HG02970 (cell line): ENCODE measurements at regions not wholly inside any gene's neighbourhood (a gene's known extent, or its start where the extent isn't known, plus 50 kb on each side); places are given as distances from the start of the nearest gene placed in this dataset.
"Not testable (repeated sequence)": the region's sequence is repeated elsewhere in the genome, so short reads cannot be mapped to it uniquely, and the experiment has no call there.

Source experiments
- ATAC-seq: cut with Tn5 transposase; IDR thresholded peaks from one replicate; pipeline ENCODE4 v1.9.1; 2021; ENCODE audit warnings: mild to moderate bottlenecking, moderate library complexity, moderate number of reproducible peaks; ENCODE audit not compliant: unreplicated experiment, low FRiP score

GRCh38 chr11:86149792-86150191 is 80.9 kb upstream of the PICALM start:
- no peak for ATAC-seq

GRCh38 chr11:86148345-86148747 is 79.5 kb upstream of the PICALM start:
- ATAC-seq, result no peak

- no peak for ATAC-seq
These were observed 78.1 kb upstream of the PICALM start for GRCh38 chr11:86147004-86147403.

- ATAC-seq, result no peak
These were observed 76.7 kb upstream of the PICALM start for GRCh38 chr11:86145439-86146156.

- no peak for ATAC-seq
These were observed 76.0 kb upstream of the PICALM start for GRCh38 chr11:86144846-86145245.

- not testable (repeated sequence) for ATAC-seq
These were observed 75.2 kb upstream of the PICALM start for GRCh38 chr11:86144087-86144486.

GRCh38 chr11:86143087-86144030 is 74.5 kb upstream of the PICALM start:
- ATAC-seq, result no peak

- no peak for ATAC-seq
These were observed 73.3 kb upstream of the PICALM start for GRCh38 chr11:86142170-86142569.

GRCh38 chr11:86141727-86142126 is 72.8 kb upstream of the PICALM start:
- ATAC-seq, result no peak

GRCh38 chr11:86140334-86140990 is 71.6 kb upstream of the PICALM start:
- ATAC-seq, result no peak

- ATAC-seq, result no peak
These were observed 70.1 kb upstream of the PICALM start for GRCh38 chr11:86138958-86139357.

GRCh38 chr11:86136538-86136937 is 67.7 kb upstream of the PICALM start:
- ATAC-seq, result no peak

GRCh38 chr11:86135319-86135714 is 66.4 kb upstream of the PICALM start:
- no peak for ATAC-seq

GRCh38 chr11:86134580-86135318 is 65.9 kb upstream of the PICALM start:
- no peak for ATAC-seq

GRCh38 chr11:86132667-86133249 is 63.9 kb upstream of the PICALM start:
- ATAC-seq, result no peak

GRCh38 chr11:86129740-86130540 is 61.1 kb upstream of the PICALM start:
- no peak for ATAC-seq

GRCh38 chr11:86128914-86129313 is 60.0 kb upstream of the PICALM start:
- no peak for ATAC-seq

GRCh38 chr11:86126862-86127261 is 58.0 kb upstream of the PICALM start:
- no peak for ATAC-seq
